ENCODE measurements at regions not wholly inside any gene's neighbourhood (a gene's known extent, or its start where the extent isn't known, plus 50 kb on each side); places are given as distances from the start of the nearest gene placed in this dataset.

DNA sequence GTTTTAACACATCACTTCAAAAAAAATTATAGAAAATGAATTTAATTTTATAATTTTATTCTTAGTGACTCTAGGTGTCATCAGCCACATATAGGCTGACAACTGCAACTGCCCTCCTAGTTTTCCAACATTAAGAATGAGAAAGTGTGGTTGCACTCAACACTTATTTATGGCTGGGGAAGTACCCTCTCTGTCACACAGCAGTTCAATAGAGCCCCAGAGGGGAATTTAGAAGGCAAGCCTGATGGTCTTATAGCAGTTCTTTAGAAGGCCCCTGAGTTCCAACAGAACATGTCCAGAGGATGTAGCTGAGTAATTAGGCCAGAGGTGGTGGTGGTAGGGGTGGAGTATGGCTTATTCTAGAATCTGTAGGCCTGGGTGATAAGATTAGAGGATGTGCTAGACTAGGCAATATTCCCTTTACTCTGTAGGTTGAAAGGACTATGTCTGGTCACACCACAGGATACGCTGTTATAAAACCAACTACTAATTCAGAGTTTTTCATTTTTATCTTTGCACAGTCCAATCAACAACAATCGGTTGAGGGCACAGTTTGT lies 226.5 kb upstream of the CITED2 start:
- no peak for DNase-seq
- no peaks in the 10 kb centered on the region for H3K9me3 Mint-ChIP-seq
- H3K4me3 Mint-ChIP-seq: no peak overlapping the region
- POLR2A ChIA-PET: no interaction called here
- peaks cover 2% of the 10 kb centered on the region for H3K4me1 Mint-ChIP-seq
- H3K27me3 Mint-ChIP-seq: no peaks in the 10 kb centered on the region
- H3K36me3 Mint-ChIP-seq (ENCODE audit: low read depth): no peaks in the 10 kb centered on the region
- CTCF ChIA-PET: no interaction called here
- no peak overlapping the region for H3K27ac Mint-ChIP-seq

DNA sequence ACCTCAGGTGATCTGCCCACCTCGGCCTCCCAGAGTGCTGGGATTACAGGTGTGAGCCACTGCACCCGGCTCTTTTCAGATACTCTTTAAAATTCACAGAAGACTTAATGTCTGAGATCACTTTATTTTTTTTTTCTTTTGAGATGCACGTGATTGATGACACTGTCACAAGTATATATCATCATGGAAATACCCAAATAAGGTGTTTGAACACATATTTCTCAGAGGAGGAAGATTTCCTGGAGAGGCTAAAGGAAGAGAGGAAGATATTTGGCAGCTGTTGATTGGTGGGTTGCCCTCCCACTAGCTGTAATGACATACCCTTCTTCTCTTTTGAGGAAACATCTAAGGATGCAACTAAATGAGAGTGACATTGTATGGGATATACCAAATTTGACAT lies 225.9 kb upstream of the CITED2 start:
- POLR2A ChIA-PET: no interaction called here
- Mint-ChIP-seq H3K9me3 (no peaks in the 10 kb centered on the region), H3K4me1 (peaks cover 2% of the 10 kb centered on the region), H3K27ac (no peak overlapping the region), H3K4me3 (no peak overlapping the region), H3K36me3 (ENCODE audit: low read depth) (no peaks in the 10 kb centered on the region), H3K27me3 (no peaks in the 10 kb centered on the region)
- CTCF ChIA-PET: interaction anchor here (0.6 kb wide), 1 partner anchor 195 kb away, joined by 3 read pairs; no protein-coding TSS in a partner anchor
- no peak for DNase-seq

DNA sequence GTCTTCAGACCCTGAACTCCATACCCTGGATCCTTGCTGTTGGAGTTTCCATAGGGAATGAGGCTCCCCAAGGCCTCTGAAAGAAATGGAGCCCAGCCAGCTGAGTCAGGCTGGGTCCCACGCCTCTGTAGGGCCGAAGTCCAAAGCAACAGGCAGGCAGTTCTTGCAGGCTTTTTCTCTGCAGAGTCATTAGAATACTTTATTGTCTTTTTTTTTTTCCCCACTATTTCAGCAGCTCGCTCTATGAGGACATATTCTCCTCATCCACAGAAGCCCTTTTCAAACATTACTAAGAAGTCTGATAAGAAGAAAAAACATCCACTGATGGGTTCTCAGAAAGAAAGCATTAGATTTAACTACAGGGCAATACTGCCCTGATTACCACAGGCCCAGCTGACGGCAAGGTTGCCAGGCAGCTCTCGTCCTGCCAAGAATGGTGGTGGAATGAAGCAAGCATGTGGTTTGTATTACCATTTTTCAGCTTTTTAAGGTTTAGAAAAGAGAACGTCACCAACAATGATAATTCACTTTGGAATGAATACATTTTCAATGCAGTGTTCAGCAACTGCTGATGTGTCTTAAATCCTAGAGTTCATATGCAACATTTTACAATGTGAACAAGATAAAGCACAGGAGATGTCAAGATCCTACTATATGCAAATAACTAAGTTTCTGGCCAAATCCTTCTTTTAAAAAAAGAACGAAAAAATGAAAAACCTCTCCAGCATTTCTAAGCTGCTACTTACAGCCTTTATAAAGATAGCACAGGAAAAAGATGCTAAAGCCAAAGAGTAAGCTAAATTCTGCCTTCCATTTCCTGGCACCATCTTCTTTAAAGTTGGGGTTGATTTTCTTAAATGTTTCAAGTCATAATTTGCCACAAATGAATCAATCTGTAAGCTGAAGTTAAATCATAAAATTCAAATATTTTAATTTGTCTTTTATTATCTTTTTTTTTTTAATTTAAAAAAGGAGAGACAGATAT lies 223.6 kb upstream of the CITED2 start:
- H3K36me3 Mint-ChIP-seq (ENCODE audit: low read depth): no peaks in the 10 kb centered on the region
- H3K4me1 Mint-ChIP-seq: peaks cover 2% of the 10 kb centered on the region
- ChIA-PET CTCF (interaction anchor here (0.9 kb wide), 1 partner anchor 77 kb away, joined by 6 read pairs; no protein-coding TSS in a partner anchor), POLR2A (interaction anchor here (0.7 kb wide), 1 partner anchor 166 kb away, joined by 13 read pairs; no protein-coding TSS in a partner anchor)
- DNase-seq: no peak
- no peaks in the 10 kb centered on the region for H3K27me3 Mint-ChIP-seq
- no peaks in the 10 kb centered on the region for H3K9me3 Mint-ChIP-seq
- H3K27ac Mint-ChIP-seq: no peak overlapping the region
- H3K4me3 Mint-ChIP-seq: no peak overlapping the region

DNA sequence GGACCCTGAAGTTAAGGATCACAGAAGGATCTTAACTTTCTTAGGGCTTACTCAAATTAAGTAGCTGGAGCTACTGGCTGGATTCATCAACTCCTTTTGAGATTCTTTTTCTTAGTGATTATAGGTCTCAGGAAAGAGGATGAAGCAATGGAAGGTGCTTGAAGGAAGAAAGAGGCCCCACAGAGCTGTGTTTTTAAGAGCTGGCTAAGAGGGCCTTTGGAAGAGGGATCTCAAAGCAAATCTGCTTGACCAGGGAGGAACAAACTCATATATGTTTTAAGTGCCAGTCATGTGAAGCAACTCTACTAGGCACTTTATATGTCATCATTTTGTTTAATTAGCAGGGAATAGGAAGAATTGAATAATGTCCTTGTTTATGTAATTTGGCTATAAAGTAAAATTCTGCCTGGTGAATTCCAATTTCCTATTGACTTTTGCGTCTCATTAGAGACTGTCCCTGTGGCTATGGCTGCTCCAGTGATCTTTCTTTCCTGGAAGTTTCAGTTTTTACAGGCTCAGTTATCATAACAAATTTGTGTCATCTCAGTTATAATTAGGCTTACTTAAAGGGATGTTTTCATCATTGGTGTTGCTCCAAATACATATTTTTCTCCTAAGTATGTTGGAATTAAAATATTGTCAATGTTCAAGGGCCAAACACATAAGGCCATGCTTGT lies 222.8 kb upstream of the CITED2 start:
- CTCF ChIA-PET: no interaction called here

DNA sequence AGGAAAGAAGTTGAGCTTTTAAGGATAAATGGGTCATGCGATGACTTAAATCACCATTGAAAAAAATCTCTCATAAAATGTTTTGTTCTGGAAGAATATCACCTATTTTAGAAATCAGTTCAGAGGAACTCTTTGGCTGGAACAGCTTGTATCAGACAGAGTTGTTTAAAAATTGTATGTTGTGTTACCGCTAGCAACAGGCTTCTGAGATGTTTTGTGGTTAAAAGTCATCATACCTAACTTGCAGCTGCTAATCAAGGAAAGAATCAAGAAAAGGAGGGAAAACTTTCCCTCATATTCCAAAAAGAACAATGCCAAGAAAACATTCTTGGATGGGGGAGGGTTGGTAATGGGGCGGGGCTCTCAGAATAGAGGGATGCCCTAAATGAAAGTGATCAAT lies 220.7 kb upstream of the CITED2 start:
- POLR2A ChIA-PET: no interaction called here
- CTCF ChIA-PET: interaction anchor here (0.7 kb wide), 1 partner anchor 64 kb away, joined by 3 read pairs; no protein-coding TSS in a partner anchor
- no peaks in the 10 kb centered on the region for H3K4me1 Mint-ChIP-seq
- H3K4me3 Mint-ChIP-seq: no peak overlapping the region
- no peak overlapping the region for H3K27ac Mint-ChIP-seq
- no peaks in the 10 kb centered on the region for H3K36me3 Mint-ChIP-seq (ENCODE audit: low read depth)
- H3K9me3 Mint-ChIP-seq: no peaks in the 10 kb centered on the region
- DNase-seq: no peak
- peaks cover 17% of the 10 kb centered on the region for H3K27me3 Mint-ChIP-seq

More for the DNA sequence above, 222.8 kb upstream of the CITED2 start:
- H3K9me3 Mint-ChIP-seq: no peaks in the 10 kb centered on the region
- H3K4me3 Mint-ChIP-seq: no peak overlapping the region
- POLR2A ChIA-PET: no interaction called here
- H3K27me3 Mint-ChIP-seq: peaks cover 4% of the 10 kb centered on the region
- H3K27ac Mint-ChIP-seq: no peak overlapping the region
- H3K36me3 Mint-ChIP-seq (ENCODE audit: low read depth): no peaks in the 10 kb centered on the region
- DNase-seq: no peak
- H3K4me1 Mint-ChIP-seq: peaks cover 2% of the 10 kb centered on the region

DNA sequence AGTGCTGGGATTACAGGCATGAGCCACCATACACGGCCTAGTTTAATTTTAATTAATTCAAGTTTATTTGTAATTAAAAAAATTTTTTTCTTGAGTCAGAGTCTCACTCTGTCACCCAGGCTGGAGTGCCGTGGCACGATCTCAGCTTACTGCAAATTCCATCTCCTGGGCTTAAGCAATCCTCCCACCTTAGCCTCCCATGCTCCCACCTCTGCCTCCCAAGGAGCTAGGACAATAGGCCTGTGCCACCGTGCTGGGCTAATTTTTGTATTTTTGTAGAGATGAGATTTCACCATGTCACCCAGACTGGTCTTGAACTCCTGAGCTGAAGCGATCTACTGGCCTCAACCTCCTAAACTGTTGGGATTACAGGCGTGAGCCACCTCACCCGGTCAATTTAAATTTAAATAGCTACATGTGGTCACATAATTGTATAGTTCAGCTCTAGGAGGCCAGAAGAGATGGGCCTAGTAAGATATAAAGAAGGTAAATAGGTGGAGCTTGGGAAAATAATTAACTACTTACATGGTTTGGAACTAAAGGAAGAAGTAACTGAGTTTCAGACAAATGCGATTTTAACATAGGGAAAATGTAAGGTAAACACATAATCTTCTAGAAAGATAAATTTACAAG lies 220.0 kb upstream of the CITED2 start:
- DNase-seq: no peak
- Mint-ChIP-seq H3K36me3 (ENCODE audit: low read depth) (no peaks in the 10 kb centered on the region), H3K27me3 (peaks cover 24% of the 10 kb centered on the region), H3K9me3 (no peaks in the 10 kb centered on the region), H3K4me1 (no peaks in the 10 kb centered on the region), H3K4me3 (no peak overlapping the region), H3K27ac (no peak overlapping the region)
- CTCF ChIA-PET: interaction anchor here (0.6 kb wide), 1 partner anchor 1309 kb away, joined by 3 read pairs; no protein-coding TSS in a partner anchor
- POLR2A ChIA-PET: no interaction called here

DNA sequence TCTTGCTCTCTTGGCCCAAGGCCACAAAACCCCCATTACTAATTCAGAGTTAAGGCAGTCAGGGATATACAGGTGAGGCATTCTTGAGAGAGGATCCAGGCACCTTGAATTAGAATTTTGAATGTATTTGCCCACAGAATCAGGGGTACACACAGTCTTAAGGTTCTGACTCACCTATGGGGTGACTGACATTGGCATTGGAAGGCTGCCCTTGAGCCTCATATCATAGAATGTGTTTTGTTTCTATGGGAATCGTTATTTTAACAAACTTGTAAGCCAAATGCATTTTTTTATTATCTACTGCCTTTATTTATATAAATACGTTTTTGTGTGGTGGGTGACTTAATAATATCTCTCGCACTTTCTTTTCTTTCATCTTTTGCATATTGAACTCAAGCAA lies 218.6 kb upstream of the CITED2 start:
- no peak overlapping the region for H3K27ac Mint-ChIP-seq
- POLR2A ChIA-PET: no interaction called here
- DNase-seq: no peak
- CTCF ChIA-PET: no interaction called here
- H3K4me3 Mint-ChIP-seq: no peak overlapping the region
- peaks cover 34% of the 10 kb centered on the region for H3K27me3 Mint-ChIP-seq
- H3K36me3 Mint-ChIP-seq (ENCODE audit: low read depth): no peaks in the 10 kb centered on the region
- H3K4me1 Mint-ChIP-seq: no peaks in the 10 kb centered on the region
- no peaks in the 10 kb centered on the region for H3K9me3 Mint-ChIP-seq

DNA sequence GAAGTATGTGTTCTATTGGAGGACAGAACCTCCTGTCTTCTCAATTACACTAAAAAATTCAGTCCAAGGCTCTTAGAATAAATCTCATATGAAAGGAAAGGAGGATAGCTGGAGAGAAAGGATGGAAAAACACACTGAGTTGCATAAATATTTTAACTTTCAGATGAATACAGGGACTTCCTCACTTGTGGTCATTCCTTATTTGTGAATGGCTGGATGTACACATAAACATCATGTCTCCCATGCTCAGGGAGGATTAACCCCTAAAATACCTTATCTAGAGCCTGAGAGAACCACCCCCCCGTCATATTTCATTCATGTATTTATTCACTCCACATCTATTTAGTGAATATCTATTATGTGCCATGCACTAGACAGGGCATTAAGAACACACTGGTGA lies 217.6 kb upstream of the CITED2 start:
- peaks cover 40% of the 10 kb centered on the region for H3K27me3 Mint-ChIP-seq
- DNase-seq: no peak
- H3K4me3 Mint-ChIP-seq: no peak overlapping the region
- ChIA-PET POLR2A (no interaction called here), CTCF (no interaction called here)
- H3K36me3 Mint-ChIP-seq (ENCODE audit: low read depth): no peaks in the 10 kb centered on the region
- H3K9me3 Mint-ChIP-seq: no peaks in the 10 kb centered on the region
- no peak overlapping the region for H3K27ac Mint-ChIP-seq
- H3K4me1 Mint-ChIP-seq: no peaks in the 10 kb centered on the region

DNA sequence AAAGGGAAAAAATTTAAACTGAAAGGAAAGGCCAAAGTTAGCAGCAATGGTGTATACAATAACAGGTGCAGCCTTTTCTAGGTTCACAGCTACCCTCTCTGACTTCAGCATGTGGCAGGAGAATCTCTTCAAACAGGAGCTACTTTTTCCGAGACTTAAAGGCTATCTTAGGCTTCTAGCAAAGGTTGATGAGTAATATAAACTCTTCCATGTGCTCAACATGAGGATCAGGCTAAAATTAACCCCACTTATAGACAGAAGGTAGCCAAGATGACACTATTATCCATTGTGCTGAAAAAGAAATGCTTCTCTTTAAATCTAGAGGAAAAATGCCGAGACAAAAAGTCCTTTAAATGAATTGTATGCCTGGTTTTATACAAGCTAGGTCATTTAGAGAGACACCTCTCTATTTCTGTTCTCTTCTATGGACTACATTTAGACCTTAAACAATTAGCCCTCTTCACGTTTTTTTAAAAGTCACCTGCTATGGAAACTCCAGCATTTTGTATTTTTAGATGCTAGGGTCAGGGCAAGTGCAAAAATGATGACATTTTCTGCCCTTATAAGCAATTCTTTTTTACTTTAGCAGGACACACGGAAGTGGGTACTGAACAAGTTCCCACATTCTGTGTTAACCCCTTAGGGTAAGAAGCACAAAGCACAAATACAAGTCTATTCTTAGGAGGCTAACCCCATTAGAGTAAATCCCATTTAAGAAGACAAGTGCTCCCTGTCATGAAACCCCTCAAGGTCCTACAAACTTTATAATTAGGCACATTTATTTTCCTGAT lies 216.8 kb upstream of the CITED2 start:
- Mint-ChIP-seq H3K4me1 (no peaks in the 10 kb centered on the region), H3K27me3 (peaks cover 42% of the 10 kb centered on the region), H3K27ac (no peak overlapping the region), H3K9me3 (no peaks in the 10 kb centered on the region), H3K36me3 (ENCODE audit: low read depth) (no peaks in the 10 kb centered on the region), H3K4me3 (no peak overlapping the region)
- CTCF ChIA-PET: interaction anchor here (1.0 to 1.5 kb wide), 2 partner anchors 10 to 11 kb away, joined by 3 read pairs; no protein-coding TSS in a partner anchor
- POLR2A ChIA-PET: no interaction called here
- DNase-seq: no peak

DNA sequence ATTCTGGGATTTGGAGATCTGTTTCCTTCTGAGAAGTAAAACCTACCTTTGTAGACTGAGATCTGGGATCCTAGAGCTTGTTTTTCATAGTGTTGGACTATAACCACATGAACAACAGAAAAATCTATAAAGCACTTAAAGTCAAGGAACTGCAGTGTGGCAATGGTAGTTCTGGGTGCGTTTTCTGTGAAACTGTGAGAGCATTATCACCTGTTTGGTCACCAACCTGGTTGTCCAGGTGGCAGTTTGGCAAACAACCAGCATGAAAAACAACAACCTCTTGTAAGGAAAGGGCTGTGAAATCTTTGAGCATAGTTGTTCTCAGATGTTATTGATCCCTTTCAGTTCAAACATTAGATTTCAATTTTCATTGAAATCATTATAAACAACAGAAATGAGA lies 215.8 kb upstream of the CITED2 start:
- H3K27me3 Mint-ChIP-seq: peaks cover 42% of the 10 kb centered on the region
- no peaks in the 10 kb centered on the region for H3K36me3 Mint-ChIP-seq (ENCODE audit: low read depth)
- no peak overlapping the region for H3K27ac Mint-ChIP-seq
- no peak for DNase-seq
- CTCF ChIA-PET: interaction anchor here (1.0 to 1.5 kb wide), 2 partner anchors 9 to 12 kb away, joined by 3 read pairs; no protein-coding TSS in a partner anchor
- H3K4me3 Mint-ChIP-seq: no peak overlapping the region
- no peaks in the 10 kb centered on the region for H3K4me1 Mint-ChIP-seq
- POLR2A ChIA-PET: no interaction called here
- H3K9me3 Mint-ChIP-seq: no peaks in the 10 kb centered on the region

DNA sequence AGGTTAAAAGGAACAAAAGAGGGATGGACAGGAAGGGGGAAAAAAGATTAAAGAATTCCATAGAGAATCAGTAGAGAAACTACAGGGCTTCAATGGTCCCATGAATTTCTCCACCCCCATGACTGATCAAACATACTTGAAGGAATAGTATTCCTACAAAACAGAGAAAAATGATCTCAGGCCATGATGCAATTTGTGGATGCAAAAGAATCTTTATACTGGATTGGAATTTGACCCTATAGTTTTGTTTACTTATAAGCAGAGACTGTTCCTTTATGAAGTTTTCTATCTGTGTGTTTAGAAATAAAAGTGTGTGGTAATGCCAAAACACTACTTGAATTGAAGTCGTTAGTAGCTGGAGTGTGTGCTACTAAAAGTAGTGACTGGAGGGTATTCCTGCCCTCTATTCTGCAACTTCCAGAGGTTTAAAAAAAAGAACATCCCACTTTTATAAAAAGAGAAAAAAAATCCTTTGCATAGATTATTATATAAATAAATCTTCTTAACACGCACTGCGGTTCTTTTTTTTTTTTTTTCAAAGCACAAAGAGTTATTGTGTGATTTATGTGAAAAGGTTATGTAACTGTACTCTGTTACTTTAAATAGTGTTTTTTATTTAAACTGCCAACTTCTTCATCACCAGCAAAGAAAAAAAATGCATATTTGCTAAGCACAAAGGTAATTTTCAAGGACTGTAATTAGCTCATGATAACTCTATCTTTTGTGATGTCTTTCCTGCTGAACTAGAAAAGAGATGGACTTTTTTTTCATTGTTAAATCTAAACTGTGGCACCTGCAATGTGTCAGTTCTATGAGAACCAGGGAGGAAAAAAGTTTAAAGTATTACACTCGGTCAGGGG lies 214.5 kb upstream of the CITED2 start:
- CTCF ChIA-PET: no interaction called here
- H3K9me3 Mint-ChIP-seq: no peaks in the 10 kb centered on the region
- H3K27me3 Mint-ChIP-seq: peaks cover 42% of the 10 kb centered on the region
- no peaks in the 10 kb centered on the region for H3K4me1 Mint-ChIP-seq
- H3K4me3 Mint-ChIP-seq: no peak overlapping the region
- H3K36me3 Mint-ChIP-seq (ENCODE audit: low read depth): no peaks in the 10 kb centered on the region
- DNase-seq: no peak
- no peak overlapping the region for H3K27ac Mint-ChIP-seq
- POLR2A ChIA-PET: no interaction called here

Measured in activated CD4-positive, alpha-beta T cell treated with anti-CD3 and anti-CD28 coated beads, Interleukin-2, amount 10 ng/mL, durations not matched to agents 7 days and 5 days (primary cell).